ENCODE measurements at regions not wholly inside any gene's neighbourhood (a gene's known extent, or its start where the extent isn't known, plus 50 kb on each side); places are given as distances from the start of the nearest gene placed in this dataset.
"Not testable (repeated sequence)": the region's sequence is repeated elsewhere in the genome, so short reads cannot be mapped to it uniquely, and the experiment has no call there.

- H3K4me3 ChIP-seq (ENCODE audit: low read depth, low read length), result no peak overlapping the region
- ChIA-PET POLR2A (no interaction called here), CTCF (no interaction called here)
- H3K9me3 ChIP-seq (ENCODE audit: control insufficient read depth, insufficient read depth, low read length), result no peaks in the 10 kb centered on the region
- H3K27ac ChIP-seq (ENCODE audit: low read depth, low read length), result no peak overlapping the region
- TF ChIP-seq CTCF (IDR thresholded peaks at IDR 0.05; ENCODE audit: low read depth, low read length), result no peak
- DNase-seq (ENCODE audit: low read depth, low spot score), result no peak
- no peaks in the 10 kb centered on the region for H3K27me3 ChIP-seq (ENCODE audit: control insufficient read depth, insufficient read depth, low read length)
These were observed 134.7 kb upstream of the USP9X start for GRCh38 chrX:40950546-40950945.

GRCh38 chrX:40951407-40951806 is 133.8 kb upstream of the USP9X start:
- not testable (repeated sequence) for H3K27me3 ChIP-seq (ENCODE audit: control insufficient read depth, insufficient read depth, low read length)

GRCh38 chrX:40952855-40953254 is 132.4 kb upstream of the USP9X start:
- Histone ChIP-seq H3K27me3 (ENCODE audit: control insufficient read depth, insufficient read depth, low read length) (no peaks in the 10 kb centered on the region), H3K4me3 (ENCODE audit: low read depth, low read length) (peak overlapping the region; percentile 29; the same call in 1 of the 2 replicates), H3K9me3 (ENCODE audit: control insufficient read depth, insufficient read depth, low read length) (no peaks in the 10 kb centered on the region), H3K27ac (ENCODE audit: low read depth, low read length) (no peak overlapping the region)
- POLR2A ChIA-PET, result no interaction called here
- CTCF ChIA-PET, result no interaction called here
- TF ChIP-seq CTCF (IDR thresholded peaks at IDR 0.05; ENCODE audit: low read depth, low read length), result no peak
- no peak for DNase-seq (ENCODE audit: low read depth, low spot score)

More at GRCh38 chrX:40951407-40951806, 133.8 kb upstream of the USP9X start:
- H3K9me3 ChIP-seq (ENCODE audit: control insufficient read depth, insufficient read depth, low read length); H3K27ac ChIP-seq (ENCODE audit: low read depth, low read length); POLR2A ChIA-PET; CTCF ChIA-PET; H3K4me3 ChIP-seq (ENCODE audit: low read depth, low read length); DNase-seq (ENCODE audit: low read depth, low spot score): not testable (repeated sequence)

GRCh38 chrX:40953369-40953768 is 131.9 kb upstream of the USP9X start:
- no peak for DNase-seq (ENCODE audit: low read depth, low spot score)
- CTCF ChIA-PET, result interaction anchor here (0.5 kb wide), 1 partner anchor 184 kb away, joined by 3 read pairs; no protein-coding TSS in a partner anchor
- H3K4me3 ChIP-seq (ENCODE audit: low read depth, low read length), result no peak overlapping the region
- H3K9me3 ChIP-seq (ENCODE audit: control insufficient read depth, insufficient read depth, low read length), result no peaks in the 10 kb centered on the region
- no peaks in the 10 kb centered on the region for H3K27me3 ChIP-seq (ENCODE audit: control insufficient read depth, insufficient read depth, low read length)
- POLR2A ChIA-PET, result no interaction called here
- no peak overlapping the region for H3K27ac ChIP-seq (ENCODE audit: low read depth, low read length)
- no peak for TF ChIP-seq CTCF (IDR thresholded peaks at IDR 0.05; ENCODE audit: low read depth, low read length)

- no peak for TF ChIP-seq CTCF (IDR thresholded peaks at IDR 0.05; ENCODE audit: low read depth, low read length)
- Histone ChIP-seq H3K9me3 (ENCODE audit: control insufficient read depth, insufficient read depth, low read length) (no peaks in the 10 kb centered on the region), H3K27me3 (ENCODE audit: control insufficient read depth, insufficient read depth, low read length) (no peaks in the 10 kb centered on the region), H3K4me3 (ENCODE audit: low read depth, low read length) (no peak overlapping the region), H3K27ac (ENCODE audit: low read depth, low read length) (no peak overlapping the region)
- DNase-seq (ENCODE audit: low read depth, low spot score), result no peak
- ChIA-PET CTCF (no interaction called here), POLR2A (no interaction called here)
These were observed 125.2 kb upstream of the USP9X start for GRCh38 chrX:40960041-40960440.

Measured in AG04450 (cell line).